NCI-H748 treated with DMSO at 0.1 percent for 48 hours (cell line): ENCODE measurements at regions not wholly inside any gene's neighbourhood (a gene's known extent, or its start where the extent isn't known, plus 50 kb on each side); places are given as distances from the start of the nearest gene placed in this dataset.
"Not testable (repeated sequence)": the region's sequence is repeated elsewhere in the genome, so short reads cannot be mapped to it uniquely, and the experiment has no call there.

Experiments
- DNase-seq: peaks from one replicate; lab custom pipeline; 2025; lab: John Stamatoyannopoulos, UW

DNA sequence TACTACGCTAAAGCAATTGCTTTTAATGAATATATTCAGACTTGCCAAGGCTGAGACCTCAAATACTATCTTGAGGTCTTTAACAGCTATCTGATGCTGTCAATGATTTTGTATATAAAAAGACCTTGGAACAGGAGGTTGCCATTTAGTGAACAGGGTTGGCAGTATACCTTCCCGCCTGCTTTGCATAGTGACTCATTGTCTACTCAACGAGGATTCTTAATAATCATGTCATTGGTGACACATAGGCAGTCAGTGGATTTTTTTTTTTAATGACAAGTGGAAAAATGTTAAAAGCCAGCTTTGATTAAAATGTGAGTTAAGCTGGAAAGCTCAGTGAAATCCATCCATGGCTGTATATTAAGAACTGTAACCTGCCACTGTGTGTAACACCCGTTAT is 164.0 kb downstream of the ASMT start:
- no peak for DNase-seq

DNA sequence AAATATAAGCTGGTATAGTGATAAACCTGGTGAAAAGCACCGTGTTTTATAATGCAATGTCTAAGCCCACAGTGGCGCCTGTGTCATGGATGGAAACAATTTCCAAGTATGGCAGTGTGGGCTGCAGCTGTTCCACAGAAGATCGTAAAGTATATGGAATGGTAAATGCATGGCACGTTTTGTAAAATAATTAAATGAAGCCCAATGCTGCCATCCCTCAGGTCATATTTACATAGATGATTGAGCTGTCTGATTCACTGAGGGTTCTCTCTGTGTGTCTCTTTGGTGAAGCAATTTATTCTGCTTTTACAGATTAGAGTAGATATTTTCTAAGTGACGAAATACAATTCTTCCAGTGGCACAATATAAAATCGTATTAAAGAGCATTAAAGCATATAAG is 164.8 kb downstream of the ASMT start:
- DNase-seq = no peak

DNA sequence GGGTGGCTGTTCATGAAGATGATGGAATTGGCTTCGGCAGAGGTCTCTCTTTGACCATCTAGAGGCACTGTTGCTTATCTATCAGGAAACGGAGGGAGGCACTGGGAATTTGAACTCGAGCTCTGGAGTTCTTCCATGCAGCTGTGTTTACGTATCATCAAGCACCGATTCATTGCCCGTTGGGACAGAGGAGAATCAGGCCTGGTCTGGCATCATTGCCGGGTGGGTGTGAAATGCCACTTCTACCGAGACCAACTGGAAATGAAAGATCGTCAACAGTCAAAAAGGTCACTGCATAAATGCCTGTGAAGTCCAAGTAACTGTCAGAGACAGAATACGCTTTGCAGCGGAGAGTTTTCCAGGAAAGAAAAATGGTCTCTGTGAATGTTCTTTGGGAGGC is 166.9 kb downstream of the ASMT start:
- DNase-seq = no peak

DNA sequence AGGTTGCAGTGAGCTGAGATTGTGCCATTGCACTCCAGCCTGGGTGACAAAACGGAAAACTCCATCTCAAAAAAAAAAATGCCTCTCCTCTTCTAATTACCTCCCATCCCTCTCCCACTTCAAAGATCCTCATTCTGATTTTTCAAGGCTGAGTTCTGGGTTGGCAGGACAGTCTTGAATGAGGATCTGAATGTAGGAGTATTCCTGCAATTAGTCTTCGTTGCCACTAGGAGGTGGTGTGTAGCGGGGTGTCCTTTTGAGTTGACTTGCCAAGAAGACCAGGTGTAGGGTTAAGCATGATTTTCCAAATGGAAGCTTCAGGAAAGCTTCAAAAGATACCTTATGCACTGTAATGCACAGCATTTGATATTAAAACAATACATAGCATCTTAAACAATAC is 169.9 kb downstream of the ASMT start:
- DNase-seq = no peak

DNA sequence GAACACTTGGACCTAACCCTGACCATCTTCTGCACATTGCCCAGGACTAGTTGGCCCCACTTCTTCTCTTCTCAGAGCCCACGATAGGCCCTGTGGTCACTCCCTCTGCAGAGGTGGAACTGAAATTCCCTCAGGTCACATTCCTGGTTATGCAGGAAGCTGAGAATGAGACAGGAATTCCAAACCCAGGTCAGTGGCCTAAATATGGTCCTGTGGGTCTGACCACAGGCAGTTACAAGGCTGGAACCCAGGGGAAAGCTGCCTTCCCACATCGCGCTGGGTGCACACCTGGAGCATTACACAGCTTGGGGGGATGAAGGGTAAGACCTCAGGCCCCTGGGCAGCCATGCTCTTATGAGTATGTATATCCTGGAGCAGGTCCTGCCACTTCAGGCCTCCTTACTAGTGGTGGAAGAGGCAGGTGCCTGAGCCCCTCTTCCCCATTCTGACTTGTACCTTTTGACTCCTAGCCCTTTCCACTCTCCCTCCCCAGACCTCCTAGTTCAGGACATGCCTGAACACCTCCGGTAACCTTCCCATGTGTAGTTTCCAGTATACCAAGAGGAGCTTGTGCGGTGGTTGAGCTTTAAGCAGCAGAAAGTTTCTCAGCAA is 173.5 kb downstream of the ASMT start:
- DNase-seq = no peak

DNA sequence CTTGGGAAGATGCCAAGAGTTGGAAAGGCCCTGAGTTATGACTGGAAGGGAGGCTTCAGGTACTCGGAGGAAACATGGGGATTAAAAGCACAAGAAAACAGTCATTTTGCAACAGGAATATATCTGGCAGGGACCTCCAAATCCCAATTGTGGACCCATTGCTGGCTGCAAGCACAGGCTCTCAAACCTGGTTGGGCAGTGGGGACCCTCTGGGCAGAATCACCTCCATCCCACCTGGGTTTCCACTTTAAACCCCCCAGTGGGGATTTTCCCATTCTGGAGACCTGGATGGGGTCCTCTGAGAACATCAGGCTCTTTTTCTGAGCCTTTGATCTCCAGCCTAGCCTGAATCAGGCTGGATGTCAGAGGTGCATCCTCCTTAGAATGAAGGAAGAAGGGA is 177.8 kb downstream of the ASMT start:
- DNase-seq = no peak

DNA sequence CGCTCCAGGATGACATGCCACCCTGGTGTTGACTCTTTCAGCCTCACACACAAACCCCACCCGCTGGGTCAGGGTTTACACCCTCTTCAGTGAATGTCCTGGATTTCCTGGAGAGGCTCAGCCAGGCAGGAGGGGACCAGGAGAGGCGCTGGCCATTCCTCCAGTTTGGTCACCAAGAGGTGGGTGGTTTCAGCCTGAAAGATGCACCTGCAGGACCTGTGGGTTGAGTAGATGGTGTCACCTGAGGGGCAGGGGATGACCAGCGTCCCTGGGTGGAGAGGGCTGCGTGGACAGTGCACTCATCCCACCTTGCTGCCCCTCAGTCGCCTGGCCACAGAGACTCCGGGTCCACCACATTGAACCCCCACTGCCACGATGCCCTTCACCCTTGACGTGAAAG is 179.7 kb downstream of the ASMT start:
- no peak for DNase-seq

DNA sequence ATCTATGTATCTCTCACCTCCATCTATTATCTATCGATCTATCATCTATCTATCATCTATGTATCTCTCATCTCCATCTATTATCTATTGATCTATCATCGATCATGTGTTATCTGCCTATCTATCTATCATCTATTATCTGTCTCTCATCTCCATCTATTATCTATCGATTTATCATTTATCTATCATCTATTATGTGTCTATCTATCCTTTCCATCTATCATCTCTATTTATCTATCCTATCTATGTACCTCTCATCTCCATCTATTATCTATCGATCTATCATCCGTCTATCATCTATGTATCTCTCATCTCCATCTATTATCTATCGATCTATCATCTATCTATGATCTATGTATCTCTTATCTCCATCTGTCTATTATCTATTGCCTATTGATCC is 188.1 kb downstream of the ASMT start:
- no peak for DNase-seq

DNA sequence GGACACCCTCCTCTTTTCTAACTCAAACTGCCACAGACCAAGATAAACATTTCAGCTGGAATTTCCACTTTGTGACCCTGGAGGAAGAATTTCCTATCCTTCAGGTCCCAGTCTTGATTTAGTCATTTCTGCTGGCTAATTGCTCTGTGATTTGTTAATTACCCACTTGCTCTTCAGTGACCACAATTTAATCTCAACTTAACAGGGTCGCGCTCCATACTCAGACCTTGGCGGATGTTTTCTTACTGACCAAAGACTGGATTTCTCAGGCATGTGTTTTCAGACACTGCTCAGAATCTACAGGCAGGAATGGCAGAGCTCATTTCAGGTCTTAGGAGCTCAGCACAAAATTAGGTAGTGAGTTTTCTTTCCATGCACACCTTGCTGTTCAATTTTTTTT is 188.9 kb downstream of the ASMT start:
- DNase-seq = no peak

DNA sequence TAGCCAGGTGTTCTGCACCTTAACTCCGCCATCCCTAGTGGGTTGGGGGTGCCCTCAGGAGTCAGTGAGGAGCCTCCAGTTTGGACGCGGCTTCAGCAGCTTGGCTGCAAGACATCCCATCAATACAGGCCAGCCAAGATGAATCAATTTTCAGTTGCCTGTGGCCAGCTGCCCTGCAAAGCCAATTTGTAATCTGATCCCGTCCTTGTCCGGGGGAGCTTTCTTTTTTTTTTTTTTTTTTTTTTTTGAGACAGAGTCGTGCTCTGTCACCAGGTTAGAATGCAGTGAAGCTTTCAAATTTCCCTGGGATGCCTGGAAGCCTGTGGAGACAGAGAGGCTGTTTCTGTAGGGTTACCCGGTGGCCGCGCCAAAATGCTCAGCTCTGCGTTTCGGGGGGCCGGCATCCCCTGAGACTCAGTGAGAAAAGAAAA is 192.5 kb downstream of the ASMT start:
- peak; percentile 9 for DNase-seq

DNA sequence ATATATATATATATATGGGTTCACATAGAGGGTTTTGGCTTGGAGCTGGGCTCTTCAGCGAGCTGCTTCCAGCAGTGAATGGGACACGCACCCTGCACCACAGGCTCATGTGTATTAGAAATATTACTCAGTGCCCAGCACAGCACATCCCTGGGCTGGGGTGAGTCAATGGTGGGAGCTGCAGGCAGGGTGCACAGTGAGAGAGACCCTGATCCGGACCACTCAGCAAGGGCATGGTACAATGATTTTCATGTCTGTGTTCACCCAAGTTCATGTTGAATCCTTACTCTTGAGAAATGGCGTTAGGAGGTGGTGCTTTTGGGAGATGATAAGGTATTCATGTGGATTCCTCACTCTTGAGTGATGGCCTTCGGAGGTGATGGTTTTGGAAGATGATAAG is 194.7 kb downstream of the ASMT start:
- DNase-seq = no peak

DNA sequence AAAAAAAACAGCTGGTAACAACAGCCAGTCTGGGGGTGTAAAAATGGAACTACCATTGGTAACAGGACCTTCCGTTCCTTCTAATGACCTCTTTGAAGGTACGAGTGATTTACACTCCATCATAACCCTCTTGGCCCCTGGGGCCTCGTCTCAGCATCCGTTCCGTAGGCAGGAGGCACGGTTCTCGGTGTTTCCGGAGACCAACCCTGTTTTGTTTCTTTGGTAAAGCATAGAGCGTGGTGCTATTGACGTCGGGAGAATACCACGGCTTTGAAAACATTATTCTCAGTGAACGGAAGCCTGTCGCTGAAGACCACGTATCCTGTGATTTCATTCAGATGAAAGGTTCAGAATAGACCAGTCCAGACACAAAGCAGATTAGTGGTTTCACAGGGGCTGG is 198.9 kb downstream of the ASMT start:
- no peak for DNase-seq

DNA sequence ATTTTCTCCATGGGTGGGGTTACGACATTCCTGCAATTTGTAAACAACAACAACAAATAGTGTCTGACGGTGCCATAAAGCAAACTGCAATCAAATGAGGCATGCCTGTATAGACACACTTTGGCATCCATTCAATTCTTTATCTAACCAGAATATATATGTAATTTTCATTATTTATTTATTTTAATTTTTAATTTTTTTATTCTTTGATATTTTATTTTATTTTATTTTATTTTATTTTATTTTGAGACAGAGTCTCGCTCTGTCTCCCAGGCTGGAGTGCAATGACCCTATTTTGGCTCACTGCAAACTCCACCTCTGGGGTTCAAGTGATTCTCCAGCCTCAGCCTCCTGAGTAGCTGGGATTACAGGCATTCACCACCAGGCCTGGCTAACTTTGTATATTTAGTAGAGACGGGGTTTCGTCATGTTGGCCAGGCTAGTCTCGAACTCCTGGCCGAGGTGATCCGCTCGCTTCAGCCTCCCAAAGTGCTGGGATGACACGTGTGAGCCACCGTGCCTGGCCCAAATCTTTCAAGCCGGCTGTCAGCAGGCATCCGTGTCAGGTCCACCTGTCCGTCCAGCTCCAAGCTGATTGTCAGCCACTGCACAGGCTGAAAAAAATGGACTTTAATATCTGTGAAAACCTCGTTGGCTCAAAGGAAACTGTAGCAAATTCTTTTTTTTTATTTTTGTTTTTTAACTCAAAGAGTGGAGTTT is 200.8 kb downstream of the ASMT start:
- no peak for DNase-seq

DNA sequence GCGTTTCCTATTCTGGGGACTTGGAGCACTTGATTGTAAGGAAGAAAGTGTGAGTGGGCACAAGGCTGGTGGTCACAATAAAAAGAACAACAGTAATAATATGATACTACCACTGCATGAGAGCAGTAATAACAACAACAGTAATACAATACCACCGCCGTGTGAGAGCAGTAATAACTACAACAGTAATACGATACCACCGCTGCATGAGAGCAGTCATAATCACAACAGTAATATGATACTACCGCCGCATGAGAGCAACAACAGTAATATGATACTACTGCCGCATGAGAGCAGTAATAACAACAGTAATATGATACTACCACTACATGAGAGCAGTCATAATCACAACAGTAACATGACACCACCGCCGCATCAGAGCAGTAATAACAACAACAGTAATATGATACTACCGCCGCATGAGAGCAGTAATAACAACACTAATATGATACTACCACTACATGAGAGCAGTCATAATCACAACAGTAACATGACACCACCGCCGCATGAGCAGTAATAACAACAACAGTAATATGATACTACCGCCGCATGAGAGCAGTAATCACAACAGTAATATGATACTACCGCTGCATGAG is 201.6 kb downstream of the ASMT start:
- DNase-seq = not testable (repeated sequence)

DNA sequence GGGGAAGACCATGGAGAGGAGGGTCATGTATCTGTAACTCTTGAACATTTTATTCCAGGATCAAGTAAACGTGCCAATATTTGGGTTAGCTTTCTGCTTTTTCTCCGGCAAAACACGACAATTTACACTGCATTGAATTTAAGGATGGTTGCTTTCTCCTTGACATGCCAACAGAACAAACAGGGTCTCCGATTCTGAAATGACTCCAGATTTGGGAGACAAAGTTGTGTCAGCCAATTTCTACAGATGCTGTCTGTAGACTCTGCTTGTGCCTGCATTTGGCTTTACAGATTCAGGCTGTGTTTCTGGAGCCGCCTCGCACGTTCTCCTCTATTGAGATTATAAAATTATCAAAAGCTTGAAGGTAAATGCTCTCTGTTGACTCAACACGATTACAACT is 207.0 kb downstream of the ASMT start:
- no peak for DNase-seq

DNA sequence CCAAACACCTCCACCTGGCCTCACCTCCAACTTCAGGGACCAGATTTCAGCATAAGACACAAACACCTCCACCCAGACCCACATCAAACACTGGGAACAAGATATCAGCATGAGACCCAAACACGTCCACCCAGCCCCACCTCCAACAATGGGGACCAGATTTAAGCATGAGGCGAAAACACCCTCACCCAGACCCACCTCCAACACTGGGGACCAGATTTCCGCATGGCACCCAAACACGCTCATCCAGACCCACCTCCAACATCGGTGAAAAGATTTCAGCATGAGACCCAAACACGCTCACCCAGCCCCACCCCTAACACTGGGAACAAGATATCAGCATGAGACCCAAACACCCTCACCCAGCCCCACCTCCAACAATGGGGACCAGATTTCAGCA is 210.0 kb downstream of the ASMT start:
- DNase-seq = no peak

DNA sequence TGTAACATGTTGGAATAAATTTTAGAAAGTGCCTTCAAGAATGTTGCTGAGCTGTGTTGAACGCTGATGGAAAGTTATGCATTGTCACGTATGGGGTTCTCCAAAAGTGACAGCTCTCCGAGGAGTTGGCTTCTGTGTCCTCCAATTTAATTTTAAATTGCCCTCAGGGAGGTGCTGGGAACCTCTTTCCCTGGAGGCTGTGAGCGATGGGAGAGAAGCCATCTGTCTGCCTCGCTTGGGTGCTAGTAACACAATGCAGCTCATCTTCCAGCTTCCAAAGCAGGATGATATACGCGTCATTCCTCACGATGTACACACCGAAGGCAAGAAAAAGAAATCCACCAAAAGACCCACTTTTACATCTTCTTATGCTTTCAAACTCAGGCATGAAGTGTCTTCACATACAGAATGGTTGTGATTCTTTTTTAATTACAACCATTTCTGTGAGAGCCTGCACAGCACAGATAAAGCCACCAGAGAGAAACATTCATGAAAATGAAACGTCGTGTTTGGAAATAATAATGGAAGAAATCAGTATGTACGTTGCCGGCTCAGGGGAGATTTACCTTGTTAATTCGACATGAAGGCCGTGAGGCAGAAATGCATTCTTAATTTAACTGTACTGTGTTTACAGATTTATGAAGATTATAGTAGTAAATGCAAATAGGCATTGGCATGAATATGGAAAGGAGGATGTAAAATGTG is 218.9 kb downstream of the ASMT start:
- no peak for DNase-seq

DNA sequence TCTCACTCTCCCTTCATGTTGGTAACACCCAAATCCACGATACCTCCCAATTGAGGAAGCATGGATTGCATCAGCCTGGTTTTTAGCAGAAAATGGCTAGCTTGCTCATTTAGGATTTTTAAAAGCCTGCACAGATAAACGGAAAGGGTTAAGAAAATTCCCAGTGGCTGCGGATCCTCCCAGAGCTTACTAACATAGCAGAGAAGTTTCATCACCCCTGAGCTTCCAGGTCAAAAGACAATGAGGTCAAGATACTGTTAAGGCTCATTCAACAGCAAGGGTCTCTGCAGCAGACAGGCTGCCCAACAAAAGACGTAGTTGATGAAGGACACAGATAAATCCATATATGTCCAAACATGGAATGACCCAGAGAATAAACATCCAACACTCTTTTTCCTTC is 220.2 kb downstream of the ASMT start:
- no peak for DNase-seq

DNA sequence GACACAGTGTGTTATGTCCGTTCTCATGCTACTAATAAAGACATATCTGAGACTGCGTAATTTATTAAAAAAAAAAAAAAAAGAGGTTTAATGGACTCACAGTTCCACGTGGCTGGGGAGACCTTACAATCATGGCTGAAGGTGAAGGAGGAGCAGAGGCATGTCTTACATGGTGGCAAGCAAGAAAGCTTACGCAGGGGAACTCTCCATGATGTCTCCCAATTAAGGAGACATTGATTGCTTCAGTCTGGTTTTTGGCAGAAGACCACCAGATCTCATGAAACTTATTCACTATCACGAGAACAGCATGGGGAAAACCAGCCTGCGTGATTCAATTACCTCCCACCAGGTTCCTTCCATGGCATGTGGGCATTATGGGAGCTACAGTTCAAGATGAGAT is 221.8 kb downstream of the ASMT start:
- DNase-seq = no peak

DNA sequence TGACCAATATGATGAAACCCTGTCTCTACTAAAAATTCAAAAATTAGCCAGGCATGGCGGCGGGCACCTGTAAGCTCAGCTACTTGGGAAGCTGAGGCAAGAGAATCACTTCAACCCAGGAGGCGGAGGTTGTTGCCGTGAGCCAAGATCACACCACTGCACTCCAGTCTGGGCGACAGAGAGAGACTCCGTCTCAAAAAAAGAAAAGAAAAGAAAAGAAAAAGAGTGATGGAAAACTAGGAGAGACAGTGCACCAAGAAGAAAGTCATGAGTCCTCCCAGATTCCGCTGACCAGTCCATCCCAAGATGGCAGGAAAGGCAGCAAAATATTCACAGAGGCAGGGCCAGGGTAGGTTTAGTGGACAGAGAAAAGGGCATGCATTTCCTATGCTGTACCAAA is 226.9 kb downstream of the ASMT start:
- no peak for DNase-seq

DNA sequence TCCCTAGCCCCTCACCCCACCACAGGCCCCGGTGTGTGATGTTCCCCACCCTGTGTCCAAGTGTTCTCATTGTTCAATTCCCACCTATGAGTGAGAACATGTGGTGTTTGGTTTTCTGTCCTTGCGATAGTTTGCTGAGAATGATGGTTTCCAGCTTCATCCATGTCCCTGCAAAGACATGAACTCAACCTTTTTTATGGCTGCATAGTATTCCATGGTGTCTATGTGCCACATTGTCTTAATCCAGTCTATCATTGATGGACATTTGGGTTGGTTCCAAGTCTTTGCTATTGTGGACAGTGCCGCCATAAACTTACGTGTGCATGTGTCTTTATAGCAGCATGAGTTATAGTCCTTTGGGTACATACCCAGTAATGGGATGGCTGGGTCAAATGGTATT is 232.1 kb downstream of the ASMT start:
- not testable (repeated sequence) for DNase-seq

DNA sequence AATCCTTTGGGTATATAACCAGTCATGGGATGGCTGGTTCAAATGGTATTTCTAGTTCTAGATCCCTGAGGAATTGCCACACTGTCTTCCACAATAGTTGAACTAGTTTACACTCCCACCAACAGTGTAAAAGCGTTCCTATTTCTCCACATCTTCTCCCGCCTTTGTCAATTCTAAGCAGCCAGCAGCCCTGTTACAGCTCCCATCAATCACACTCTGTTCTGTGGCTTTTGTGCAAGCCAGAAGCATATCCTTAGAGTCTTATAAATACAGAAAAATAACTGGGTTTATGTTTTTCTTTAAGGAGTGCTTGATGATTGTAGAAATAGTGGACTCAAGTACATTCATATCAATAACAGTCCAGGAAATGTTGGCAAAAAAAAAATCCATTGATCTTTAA is 232.9 kb downstream of the ASMT start:
- not testable (repeated sequence) for DNase-seq

DNA sequence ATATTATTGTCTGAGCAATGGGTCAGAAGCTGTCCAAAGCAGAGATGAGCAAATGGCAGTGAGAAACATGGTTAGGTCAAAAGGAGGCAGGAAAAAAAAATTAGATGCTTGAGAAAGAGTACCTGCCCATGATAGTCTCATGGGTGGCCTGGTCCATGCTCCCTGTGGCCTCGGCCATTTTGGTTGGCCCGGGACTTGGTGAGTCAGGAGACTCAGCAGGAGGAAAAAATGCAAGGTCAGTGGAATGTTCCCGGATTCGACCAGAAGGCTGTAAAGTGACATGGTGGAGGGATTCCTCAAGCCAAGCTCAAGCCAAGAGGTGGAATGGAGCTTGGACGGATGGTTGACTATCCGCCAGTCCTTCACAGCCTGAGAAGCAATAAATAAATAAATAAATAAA is 236.7 kb downstream of the ASMT start:
- DNase-seq = no peak
